CD1c-positive myeloid dendritic cell (primary cell): ENCODE measurements at regions not wholly inside any gene's neighbourhood (a gene's known extent, or its start where the extent isn't known, plus 50 kb on each side); places are given as distances from the start of the nearest gene placed in this dataset.
"Not testable (repeated sequence)": the region's sequence is repeated elsewhere in the genome, so short reads cannot be mapped to it uniquely, and the experiment has no call there.

Experiments used
- DNase-seq: peaks from one replicate; pipeline ENCODE4 v3.0.0-alpha.2; 2016; ENCODE audit errors: extremely low spot score

DNA sequence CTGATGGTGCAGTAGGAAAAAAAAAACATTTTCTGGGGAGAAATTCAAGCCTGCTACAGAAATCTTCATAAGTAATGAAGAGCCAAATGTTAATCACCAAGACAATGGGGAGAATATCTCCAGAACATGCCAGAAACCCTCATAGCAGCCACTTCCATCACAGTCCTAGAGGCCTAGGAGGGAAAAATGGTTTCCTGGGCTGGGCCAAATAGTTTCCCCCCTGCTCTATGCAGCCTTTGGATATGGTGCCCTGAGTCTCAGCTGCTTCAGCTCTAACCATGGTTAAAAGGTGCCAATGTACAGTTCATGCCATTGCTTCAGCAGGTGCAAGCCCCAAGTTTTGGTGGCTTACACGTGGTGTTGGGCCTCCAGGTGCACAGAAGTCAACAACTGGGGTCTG is 113.1 kb downstream of the ZNF648 start:
- DNase-seq = no peak

DNA sequence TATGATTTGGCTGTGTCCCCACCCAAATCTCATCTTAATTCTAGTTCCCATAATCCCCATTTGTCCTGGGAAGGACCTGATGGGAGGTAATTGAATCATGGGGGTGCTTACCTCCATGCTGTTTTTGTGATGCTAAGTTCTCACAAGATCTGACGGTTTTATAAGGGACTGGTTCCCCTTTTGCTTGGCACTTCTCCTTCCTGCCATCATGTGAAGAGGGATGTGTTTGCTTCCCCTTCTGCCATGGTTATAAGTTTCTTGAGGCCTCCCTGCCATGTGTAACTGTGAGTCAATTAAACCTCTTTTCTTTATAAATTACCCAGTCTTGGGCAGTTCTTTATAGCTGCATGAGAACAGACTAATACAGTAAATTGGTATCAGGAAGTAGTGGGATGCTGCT is 114.1 kb downstream of the ZNF648 start:
- DNase-seq = no peak

DNA sequence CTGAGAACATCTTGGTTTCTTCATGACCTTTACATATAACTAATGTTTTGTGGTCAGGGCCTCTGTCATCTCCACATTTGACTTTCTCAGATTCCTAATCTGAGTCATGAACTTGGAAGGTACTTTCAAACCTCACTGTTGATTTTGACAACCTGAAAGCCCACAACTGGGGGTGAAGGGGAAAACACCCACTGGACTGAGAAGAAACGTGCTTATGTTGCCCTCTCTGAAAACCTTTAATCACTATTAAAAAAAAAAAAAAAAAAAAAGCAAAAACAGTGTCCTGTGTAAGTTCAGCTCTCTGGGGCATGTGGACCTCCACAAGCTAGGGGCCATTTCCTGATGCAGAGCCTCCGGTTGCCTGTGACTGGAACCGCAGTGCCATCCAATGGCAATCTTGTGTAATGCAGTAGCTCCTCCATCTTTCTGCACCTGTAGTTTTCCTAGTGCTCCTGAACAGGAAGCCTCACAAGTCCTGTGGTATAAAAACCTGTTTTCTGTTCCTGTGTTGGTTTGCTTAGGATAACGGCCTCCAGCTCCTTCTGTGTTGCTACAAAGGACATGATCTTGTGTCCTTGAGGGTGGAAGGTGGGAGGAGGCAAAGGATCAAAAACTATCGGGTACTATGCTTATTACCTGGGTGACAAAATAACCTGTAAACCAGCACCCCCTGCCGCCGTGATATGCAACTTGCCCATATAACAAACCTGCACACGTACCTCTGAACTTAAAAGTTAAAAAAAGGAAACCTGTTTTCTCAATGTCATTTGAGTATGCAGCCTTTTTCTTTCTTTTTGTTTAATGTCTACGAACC is 124.5 kb downstream of the ZNF648 start:
- DNase-seq = peak; percentile 2

DNA sequence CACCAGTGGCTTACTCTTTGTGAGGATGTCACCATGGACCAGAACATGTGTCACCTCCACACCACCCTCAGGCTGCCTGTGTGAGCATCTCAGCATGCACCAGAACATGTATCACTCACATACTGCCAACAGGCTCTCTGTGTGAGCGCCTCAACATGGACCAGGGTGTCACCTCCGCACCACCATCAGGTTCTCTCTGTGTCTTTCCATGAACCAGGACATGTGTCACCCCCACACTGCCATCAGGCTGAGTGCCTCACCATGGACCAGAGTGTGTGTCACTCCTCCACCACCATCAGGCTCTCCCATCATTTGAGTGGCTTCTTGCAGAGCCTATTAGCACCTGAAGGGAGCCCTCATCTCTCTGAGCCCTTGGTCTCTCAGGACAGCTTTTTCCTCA is 125.2 kb downstream of the ZNF648 start:
- DNase-seq = no peak

GRCh38 chr1:181931873-181932272 is 129.6 kb downstream of the ZNF648 start:
- no peak for DNase-seq

- no peak for DNase-seq
Measured at GRCh38 chr1:181930187-181930586, 131.3 kb downstream of the ZNF648 start.

GRCh38 chr1:181926697-181927096 is 134.8 kb downstream of the ZNF648 start:
- DNase-seq = no peak

GRCh38 chr1:181924034-181924433 is 137.5 kb downstream of the ZNF648 start:
- DNase-seq = not testable (repeated sequence)

DNA sequence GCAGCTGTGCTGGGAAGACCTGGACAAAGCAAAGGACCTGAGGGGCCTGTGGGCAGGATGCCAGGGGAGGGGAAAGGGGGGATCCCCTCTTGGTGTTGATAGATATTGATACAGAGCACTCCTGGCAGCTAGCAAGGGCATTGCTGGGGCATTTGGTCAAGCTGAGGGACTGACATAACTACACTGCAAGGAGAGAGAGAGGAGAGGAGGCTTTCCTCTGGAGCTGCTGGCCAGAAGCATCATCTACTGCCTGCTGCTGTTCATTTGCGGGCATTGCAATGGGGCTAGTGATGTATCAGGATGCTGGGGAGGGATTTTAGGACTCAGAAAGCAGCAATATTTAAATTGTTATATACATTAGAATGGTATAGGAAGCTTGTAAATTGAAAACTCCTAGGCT is 142.0 kb downstream of the ZNF648 start:
- no peak for DNase-seq

- no peak for DNase-seq
Measured at GRCh38 chr1:181918880-181919525, 142.5 kb downstream of the ZNF648 start.

- no peak for DNase-seq
Measured at GRCh38 chr1:181911715-181912114, 149.8 kb downstream of the ZNF648 start.

- no peak for DNase-seq
Measured at GRCh38 chr1:181910905-181911304, 150.6 kb downstream of the ZNF648 start.

DNA sequence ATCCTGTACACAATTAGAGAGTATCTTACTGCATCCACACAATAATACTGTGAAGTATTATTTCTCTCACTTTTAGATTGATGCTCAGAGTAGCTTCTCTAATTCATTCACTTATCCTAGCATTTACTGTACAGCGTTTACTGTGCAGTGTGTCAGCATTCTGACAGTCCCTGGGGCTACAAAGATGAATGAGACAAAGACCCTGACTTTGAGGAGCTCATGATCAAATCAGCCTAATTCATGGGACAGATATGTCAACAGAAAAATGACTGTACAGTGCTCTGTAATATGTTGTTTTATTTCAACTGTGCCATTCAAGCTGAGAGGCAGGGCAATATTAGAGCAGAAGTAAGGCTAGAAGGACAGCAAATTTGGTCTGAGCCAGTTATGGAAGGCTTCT is 152.5 kb downstream of the ZNF648 start:
- DNase-seq = no peak

GRCh38 chr1:181906631-181907030 is 154.9 kb downstream of the ZNF648 start:
- no peak for DNase-seq

DNA sequence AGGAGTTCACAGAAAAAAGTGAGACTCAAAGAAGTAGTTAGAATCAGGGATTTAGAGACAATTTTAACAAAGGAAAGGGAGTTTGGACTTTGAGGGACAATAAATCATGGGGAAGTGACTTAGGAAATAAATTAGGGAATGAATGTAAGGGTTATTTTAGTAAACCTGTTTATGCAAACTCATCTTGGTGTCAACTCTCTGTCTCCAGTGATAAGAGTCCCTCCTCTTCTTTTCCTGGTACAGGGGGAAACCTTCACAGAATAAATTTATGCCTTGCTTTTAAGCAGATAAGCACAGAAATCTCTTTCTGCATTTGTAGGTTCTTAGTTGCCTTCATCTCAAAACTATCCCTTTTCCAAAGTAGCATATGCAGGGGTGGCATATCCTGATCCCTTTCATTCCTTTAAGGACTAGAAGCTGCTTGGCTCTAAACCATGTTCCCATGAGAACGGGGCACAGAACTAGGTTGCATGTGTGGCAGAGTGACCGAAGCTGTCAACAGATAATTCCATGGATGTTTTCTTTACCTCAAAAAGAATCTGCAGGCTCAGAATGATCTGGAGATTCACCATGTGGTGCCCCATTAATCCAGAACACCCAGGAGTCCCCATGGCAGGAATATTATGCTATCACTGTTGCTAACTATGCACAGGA is 155.4 kb downstream of the ZNF648 start:
- DNase-seq = no peak

- no peak for DNase-seq
Measured at GRCh38 chr1:181898773-181899172, 162.7 kb downstream of the ZNF648 start.

- no peak for DNase-seq
Measured at GRCh38 chr1:181896824-181897223, 164.7 kb downstream of the ZNF648 start.

GRCh38 chr1:181894439-181894859 is 167.1 kb downstream of the ZNF648 start:
- no peak for DNase-seq

GRCh38 chr1:181893937-181894336 is 167.6 kb downstream of the ZNF648 start:
- no peak for DNase-seq

DNA sequence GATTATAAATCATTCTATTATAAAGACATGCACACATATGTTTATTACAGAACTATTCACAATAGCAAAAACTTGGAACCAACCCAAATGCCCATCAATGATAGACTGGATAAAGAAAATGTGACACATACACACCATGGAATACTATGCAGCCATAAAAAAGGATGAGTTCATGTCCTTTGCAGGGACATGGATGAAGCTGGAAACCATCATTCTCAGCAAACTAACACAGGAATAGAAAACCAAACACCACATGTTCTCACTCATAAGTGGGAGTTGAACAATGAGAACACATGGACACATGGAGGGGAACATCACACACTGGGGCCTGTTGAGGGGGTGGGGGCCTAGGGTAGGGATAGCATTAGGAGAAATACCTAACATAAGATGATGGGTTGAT is 168.4 kb downstream of the ZNF648 start:
- DNase-seq = not testable (repeated sequence)

DNA sequence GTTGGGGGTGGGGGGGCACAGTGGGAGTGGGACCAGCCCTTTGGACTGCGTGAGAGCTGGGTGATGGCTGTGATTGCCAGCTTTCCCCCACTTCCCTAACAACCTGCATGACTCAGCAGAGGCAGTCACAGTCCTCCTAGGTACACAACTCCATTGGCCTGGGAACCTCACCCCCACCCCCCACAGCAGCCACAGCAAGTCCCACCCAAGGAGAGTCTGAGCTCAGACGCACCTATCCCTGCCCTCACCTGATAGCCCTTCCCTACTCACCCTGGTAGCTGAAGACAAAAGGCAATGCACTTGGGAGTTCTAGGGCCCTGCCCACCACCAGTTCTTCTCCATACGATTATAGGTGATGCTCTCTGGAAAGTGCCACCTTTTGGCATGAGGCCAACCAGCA is 188.9 kb downstream of the ZNF648 start:
- DNase-seq = no peak

- DNase-seq = no peak
Measured at GRCh38 chr1:181863736-181864135, 197.8 kb downstream of the ZNF648 start.

GRCh38 chr1:181863006-181863405 is 198.5 kb downstream of the ZNF648 start:
- DNase-seq = no peak
